ENCODE measurements at regions not wholly inside any gene's neighbourhood (a gene's known extent, or its start where the extent isn't known, plus 50 kb on each side); places are given as distances from the start of the nearest gene placed in this dataset.

DNA sequence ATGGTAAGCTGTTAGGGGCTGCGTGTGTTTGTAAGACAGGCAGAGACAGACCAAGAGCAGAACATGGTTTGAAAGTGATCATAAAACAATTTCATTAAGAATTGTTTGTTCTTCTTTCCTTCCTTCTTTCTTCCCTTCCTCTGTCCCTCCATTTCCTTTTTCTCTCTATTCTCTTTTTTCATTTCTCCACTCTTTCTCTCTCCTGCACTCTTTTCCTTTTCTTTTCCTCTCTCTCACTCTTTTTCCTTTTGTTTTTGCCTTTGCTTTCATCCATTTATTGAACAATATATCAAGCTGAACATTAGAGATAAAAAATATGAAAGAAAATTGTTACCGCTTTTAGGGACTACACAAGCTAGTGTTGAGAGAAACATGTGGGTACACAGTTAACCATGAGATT lies 62.2 kb upstream of the GOLIM4 start:
- CTCF ChIA-PET = interaction anchor here (1.0 to 2.0 kb wide), 2 partner anchors 8 to 111 kb away, joined by 3 to 8 read pairs; no protein-coding TSS in a partner anchor
- TF ChIP-seq, protein P1, sequence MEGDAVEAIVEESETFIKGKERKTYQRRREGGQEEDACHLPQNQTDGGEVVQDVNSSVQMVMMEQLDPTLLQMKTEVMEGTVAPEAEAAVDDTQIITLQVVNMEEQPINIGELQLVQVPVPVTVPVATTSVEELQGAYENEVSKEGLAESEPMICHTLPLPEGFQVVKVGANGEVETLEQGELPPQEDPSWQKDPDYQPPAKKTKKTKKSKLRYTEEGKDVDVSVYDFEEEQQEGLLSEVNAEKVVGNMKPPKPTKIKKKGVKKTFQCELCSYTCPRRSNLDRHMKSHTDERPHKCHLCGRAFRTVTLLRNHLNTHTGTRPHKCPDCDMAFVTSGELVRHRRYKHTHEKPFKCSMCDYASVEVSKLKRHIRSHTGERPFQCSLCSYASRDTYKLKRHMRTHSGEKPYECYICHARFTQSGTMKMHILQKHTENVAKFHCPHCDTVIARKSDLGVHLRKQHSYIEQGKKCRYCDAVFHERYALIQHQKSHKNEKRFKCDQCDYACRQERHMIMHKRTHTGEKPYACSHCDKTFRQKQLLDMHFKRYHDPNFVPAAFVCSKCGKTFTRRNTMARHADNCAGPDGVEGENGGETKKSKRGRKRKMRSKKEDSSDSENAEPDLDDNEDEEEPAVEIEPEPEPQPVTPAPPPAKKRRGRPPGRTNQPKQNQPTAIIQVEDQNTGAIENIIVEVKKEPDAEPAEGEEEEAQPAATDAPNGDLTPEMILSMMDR (IDR thresholded peaks at IDR 0.05; ENCODE audit: insufficient read depth, low read length, missing control alignments) = no peak

DNA sequence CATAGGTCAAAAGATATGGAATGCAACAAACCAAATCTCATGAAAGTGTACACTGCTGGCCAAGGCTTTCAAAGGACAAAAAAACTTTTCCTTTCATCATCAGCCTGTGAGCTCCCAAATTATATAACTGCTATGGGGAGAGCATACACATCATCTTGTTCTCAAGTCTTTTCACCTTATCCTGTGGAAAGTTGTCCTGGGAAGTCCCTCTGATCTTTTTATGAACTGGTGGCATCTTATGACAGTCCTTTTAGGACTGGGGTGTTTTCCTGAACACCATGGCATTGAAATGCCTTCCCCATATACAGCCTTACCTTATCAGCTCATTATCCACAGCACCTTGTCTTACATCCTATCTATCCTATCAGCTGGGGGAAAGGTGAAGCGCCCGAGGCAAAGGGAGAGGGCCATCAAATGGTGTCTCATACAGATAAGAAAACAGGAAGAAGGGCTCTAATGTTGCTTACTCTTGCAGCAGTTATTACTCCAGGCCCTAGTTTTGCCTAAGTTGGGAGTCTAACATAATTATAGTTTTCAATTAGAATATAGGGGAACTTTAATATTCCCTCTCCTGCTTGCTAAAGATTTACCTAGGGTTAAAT lies 61.5 kb upstream of the GOLIM4 start:
- DNase-seq (ENCODE audit: low read depth, low spot score) = no peak
- TF ChIP-seq, protein P1 (IDR thresholded peaks at IDR 0.05; ENCODE audit: insufficient read depth, low read length, missing control alignments) = no peak
- POLR2A ChIA-PET = no interaction called here
- no peak overlapping the region for H3K4me3 ChIP-seq (ENCODE audit: low read depth, low read length)
- CTCF ChIA-PET = interaction anchor here (1.0 to 2.0 kb wide), 2 partner anchors 9 to 110 kb away, joined by 3 to 8 read pairs; no protein-coding TSS in a partner anchor

More for the DNA sequence above, 62.2 kb upstream of the GOLIM4 start:
- POLR2A ChIA-PET = no interaction called here
- no peak for DNase-seq (ENCODE audit: low read depth, low spot score)
- no peak overlapping the region for H3K4me3 ChIP-seq (ENCODE audit: low read depth, low read length)

DNA sequence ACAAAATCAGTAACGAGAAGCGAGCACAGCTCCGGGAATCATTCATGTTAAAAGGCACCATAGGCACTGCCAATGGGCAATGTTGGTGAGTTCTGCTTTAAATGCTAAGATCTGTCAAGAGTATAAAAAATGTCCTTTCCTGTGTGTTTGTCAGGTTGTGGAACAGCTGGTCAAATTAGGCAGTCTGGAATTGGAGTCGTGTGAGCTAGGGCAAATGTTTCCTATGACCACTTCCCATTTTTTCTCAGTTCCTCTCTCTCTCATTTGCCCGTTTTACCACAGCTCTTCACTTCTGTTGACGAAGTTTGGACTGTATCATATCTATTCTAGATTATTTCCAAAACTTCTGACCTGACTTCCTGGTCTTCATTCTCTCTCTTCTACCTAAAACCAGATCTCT lies 60.8 kb upstream of the GOLIM4 start:
- DNase-seq (ENCODE audit: low read depth, low spot score) = no peak
- TF ChIP-seq, protein P1 (IDR thresholded peaks at IDR 0.05; ENCODE audit: insufficient read depth, low read length, missing control alignments) = no peak
- H3K4me3 ChIP-seq (ENCODE audit: low read depth, low read length) = no peak overlapping the region
- ChIA-PET POLR2A (no interaction called here), CTCF (interaction anchor here (2.0 kb wide), 1 partner anchor 9 kb away, joined by 8 read pairs; no protein-coding TSS in a partner anchor)

DNA sequence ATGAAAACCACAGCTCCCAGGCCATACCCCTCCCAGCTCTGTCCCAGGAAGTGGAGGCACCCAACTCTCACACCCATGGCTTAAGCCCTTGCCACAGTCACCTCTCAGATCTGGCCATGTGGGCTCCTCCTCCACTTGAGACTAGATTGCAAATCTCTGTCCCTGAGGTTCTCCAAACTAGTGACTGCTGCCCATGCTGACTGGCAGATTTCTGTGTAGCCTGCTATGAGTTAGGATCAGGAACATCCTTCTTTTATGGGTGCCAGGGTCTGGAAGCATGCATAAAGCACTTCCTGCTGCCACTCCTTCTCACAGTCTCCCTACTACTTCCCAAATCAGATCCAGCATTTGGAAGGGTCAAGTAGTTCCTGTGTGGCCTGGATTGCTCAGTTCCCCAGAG lies 59.6 kb upstream of the GOLIM4 start:
- ChIA-PET POLR2A (no interaction called here), CTCF (interaction anchor here (1.2 kb wide), 1 partner anchor 114 kb away, joined by 3 read pairs; no protein-coding TSS in a partner anchor)
- TF ChIP-seq, protein P1 (IDR thresholded peaks at IDR 0.05; ENCODE audit: insufficient read depth, low read length, missing control alignments) = no peak
- DNase-seq (ENCODE audit: low read depth, low spot score) = no peak
- no peak overlapping the region for H3K4me3 ChIP-seq (ENCODE audit: low read depth, low read length)

DNA sequence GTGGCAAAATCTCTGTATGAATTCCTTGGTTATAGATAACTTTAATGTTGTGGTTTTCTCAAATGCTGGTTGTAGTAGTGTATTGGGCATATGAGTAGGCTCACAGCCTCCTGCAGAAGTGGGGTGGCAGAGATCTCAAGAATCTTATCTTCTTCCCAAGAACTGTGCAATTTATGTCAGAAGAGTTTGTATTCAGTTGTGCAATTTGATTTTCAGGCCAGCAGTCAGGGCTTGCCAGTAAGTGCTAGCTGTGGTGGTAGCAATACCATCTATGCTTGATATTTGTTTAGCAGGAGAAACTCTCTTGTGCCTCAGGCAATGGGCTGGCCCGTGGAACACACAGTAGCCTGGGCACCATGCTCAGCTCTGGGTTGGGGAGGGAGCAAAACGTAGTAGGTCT lies 58.4 kb upstream of the GOLIM4 start:
- ChIA-PET POLR2A (no interaction called here), CTCF (no interaction called here)
- no peak for DNase-seq (ENCODE audit: low read depth, low spot score)
- TF ChIP-seq, protein P1 (IDR thresholded peaks at IDR 0.05; ENCODE audit: insufficient read depth, low read length, missing control alignments) = no peak
- H3K4me3 ChIP-seq (ENCODE audit: low read depth, low read length) = no peak overlapping the region

DNA sequence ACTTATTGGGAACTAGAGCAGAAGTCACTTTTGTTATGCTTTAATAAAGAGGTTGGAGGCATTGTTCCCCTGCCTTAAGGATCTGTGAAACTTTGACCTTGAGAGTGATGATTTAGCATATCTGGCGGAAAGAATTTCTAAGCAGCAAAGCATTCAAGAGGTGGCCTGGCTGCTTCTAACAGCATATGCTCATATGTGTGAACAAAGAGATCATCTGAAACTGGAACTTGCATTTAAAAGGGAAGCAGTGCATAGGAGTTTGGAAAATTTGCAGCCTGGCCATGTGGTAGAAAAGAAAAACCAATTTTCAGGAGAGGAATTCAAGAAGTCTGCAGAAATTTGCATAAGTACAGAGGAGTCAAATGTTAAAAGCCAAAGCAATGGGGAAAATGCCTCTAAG lies 56.4 kb upstream of the GOLIM4 start:
- POLR2A ChIA-PET = no interaction called here

More for the DNA sequence above, 56.4 kb upstream of the GOLIM4 start:
- DNase-seq (ENCODE audit: low read depth, low spot score) = no peak
- H3K4me3 ChIP-seq (ENCODE audit: low read depth, low read length) = no peak overlapping the region
- CTCF ChIA-PET = no interaction called here
- TF ChIP-seq, protein P1 (IDR thresholded peaks at IDR 0.05; ENCODE audit: insufficient read depth, low read length, missing control alignments) = no peak

Measured in AG04449 (cell line).